Spleen (tissue), 11 donors: ENCODE measurements at regions not wholly inside any gene's neighbourhood (a gene's known extent, or its start where the extent isn't known, plus 50 kb on each side); places are given as distances from the start of the nearest gene placed in this dataset.

ENCODE experiments used
- DNase-seq: peaks from one replicate; pipeline ENCODE4 v3.0.0-alpha.2; 2020
- H3K27ac ChIP-seq, 8 donors: fragments of 200-600 bp; sonication (generic) in 7 of 8; 1 replicate in 4 of 8; 2 replicates in 4 of 8; pipeline versions ENCODE4 v1.5.0 to v1.8.0; 2016 to 2021; ENCODE audit warnings: inconsistent platforms in 4 of 8, mild to moderate bottlenecking in 4 of 8, moderate library complexity in 1 of 8
- H3K27me3 ChIP-seq, 7 donors: fragments of 200-600 bp; sonication (generic) in 6 of 7; replicated peaks in 1 of 7; 1 replicate in 4 of 7; 2 replicates in 3 of 7; pipeline versions ENCODE4 v1.5.0 to v1.8.0; 2016 to 2021; ENCODE audit warnings: inconsistent platforms in 3 of 7, mild to moderate bottlenecking in 1 of 7
- H3K36me3 ChIP-seq, 6 donors: fragments of 200-600 bp; sonication (generic) in 5 of 6; 1 replicate in 4 of 6; 2 replicates in 2 of 6; pipeline versions ENCODE4 v1.5.0 to v1.8.0; 2016 to 2021; ENCODE audit warnings: inconsistent platforms in 2 of 6
- H3K4me1 ChIP-seq, 6 donors: fragments of 200-600 bp; sonication (generic) in 5 of 6; 1 replicate in 3 of 6; 2 replicates in 3 of 6; pipeline versions ENCODE4 v1.5.0 to v1.8.0; 2016 to 2021; ENCODE audit warnings: inconsistent platforms in 3 of 6
- H3K4me3 ChIP-seq, 8 donors: fragments of 200-600 bp; sonication (generic) in 7 of 8; 1 replicate in 4 of 8; 2 replicates in 4 of 8; pipeline versions ENCODE4 v1.5.0 to v1.8.0; 2016 to 2021; ENCODE audit warnings: inconsistent platforms in 4 of 8, mild to moderate bottlenecking in 4 of 8, moderate library complexity in 2 of 8
- H3K9me3 ChIP-seq, 8 donors: fragments of 200-600 bp; sonication (generic) in 7 of 8; 1 replicate in 4 of 8; 2 replicates in 4 of 8; pipeline versions ENCODE4 v1.5.0 to v1.8.0; 2016 to 2021; ENCODE audit warnings: inconsistent platforms in 4 of 8
- POLR2A ChIP-seq, 3 donors: fragments of 450-650 bp; IDR thresholded peaks; one replicate each; pipeline ENCODE4 v1.5.1; 2017; ENCODE audit warnings: antibody characterized with exemption in 3 of 3, mild to moderate bottlenecking in 1 of 3
- POLR2AphosphoS5 ChIP-seq, 3 donors: sonication (generic); formaldehyde crosslinking; IDR thresholded peaks; one replicate each; pipeline ENCODE4 v1.5.1; 2017; ENCODE audit warnings: antibody characterized with exemption in 3 of 3
- WGBS, 5 donors: extraction: QIAGEN DNeasy Blood & Tissue Kit in 3 of 5; methylation state at CpG; one replicate each; pipeline versions ENCODE4 v1.1.5 to v1.1.7; 2013 to 2018; 5-methylcytosine and 5-hydroxymethylcytosine counted together
- intact Hi-C: fragments of 100-400 bp; cut with DNase I; formaldehyde crosslinking; loops from one replicate; pipeline ENCODE4 v1.15.0; 2023; ENCODE audit warnings: low total_unique reads
- TF ChIP-seq, protein P1 (sequence below), 11 experiments: fragments of 200-600 bp in 7 of 11; fragments of 450-650 bp in 4 of 11; sonication (generic) in 4 of 11; IDR thresholded peaks in 8 of 11; conservative IDR thresholded peaks in 3 of 11; 1 replicate in 7 of 11; 2 replicates in 4 of 11; pipeline versions ENCODE4 v1.4.0 to v1.8.0; 2016 to 2021; ENCODE audit warnings: antibody characterized with exemption in 11 of 11, inconsistent platforms in 4 of 11, mild to moderate bottlenecking in 1 of 11
- donor health status: healthy with polysubstance abuse.
- donor health status: DM: no; HTN: no; CAD: no; lungs with moderate emphysema.
- donor health status: DM: no; HTN: no; CAD: no.
- donor health status: Bipolar disorder and iron deficiency.
- donor health status: healthy.
- donor health status: DM: no; HTN: no; CAD: no.
- donor health status: DM: yes; HTN: yes; CAD: no.

DNA sequence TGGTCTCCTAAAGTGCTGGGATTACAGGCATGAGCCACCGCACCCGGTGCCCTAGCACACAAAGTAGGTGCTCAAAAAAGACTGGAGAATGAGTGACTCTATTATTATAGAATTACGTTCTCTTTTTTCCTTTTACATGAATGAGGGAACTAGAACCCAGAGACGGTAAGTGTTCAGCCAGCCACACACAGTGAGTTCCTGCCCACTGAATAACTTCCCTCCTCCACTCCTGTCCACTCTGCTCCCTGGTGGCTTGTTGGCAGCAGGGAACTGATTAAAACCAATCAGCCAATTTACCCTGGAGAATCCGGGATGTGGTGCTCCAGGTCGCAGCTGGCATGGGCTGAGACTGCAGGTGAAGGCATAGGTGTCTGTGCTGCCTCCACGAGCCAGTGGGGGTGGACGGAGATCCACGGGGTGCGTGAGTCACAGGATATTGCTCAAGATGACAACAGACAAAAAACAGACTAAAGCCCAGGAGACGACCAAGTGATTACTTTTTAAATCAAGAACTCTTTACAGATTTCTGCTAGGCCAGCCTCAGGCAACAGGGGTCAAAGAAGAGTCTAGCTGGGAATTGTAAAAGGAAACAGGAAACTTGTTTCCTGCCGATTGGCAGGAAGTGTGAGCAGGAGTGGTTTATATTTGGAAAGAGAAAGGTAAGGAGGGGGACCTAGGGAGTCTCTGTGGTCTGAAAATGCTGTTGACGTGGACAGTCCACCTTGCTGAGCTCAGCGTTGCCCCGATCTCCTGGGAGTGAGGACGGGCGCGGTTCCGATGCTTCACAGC lies 95.2 kb upstream of the TP53I11 start:
- peak overlapping the region in 1 of 8 donors; percentile 50 for H3K4me3 ChIP-seq
- no peaks in the 10 kb centered on the region for H3K9me3 ChIP-seq
- peak overlapping the region in 7 of 8 donors; percentile 47 to 84 (median 66) for H3K27ac ChIP-seq
- TF ChIP-seq POLR2AphosphoS5 (IDR thresholded peaks at IDR 0.05) (peak in 2 of 3 donors; percentile 58 to 62), POLR2A (IDR thresholded peaks at IDR 0.05) (no peak)
- TF ChIP-seq, protein P1, sequence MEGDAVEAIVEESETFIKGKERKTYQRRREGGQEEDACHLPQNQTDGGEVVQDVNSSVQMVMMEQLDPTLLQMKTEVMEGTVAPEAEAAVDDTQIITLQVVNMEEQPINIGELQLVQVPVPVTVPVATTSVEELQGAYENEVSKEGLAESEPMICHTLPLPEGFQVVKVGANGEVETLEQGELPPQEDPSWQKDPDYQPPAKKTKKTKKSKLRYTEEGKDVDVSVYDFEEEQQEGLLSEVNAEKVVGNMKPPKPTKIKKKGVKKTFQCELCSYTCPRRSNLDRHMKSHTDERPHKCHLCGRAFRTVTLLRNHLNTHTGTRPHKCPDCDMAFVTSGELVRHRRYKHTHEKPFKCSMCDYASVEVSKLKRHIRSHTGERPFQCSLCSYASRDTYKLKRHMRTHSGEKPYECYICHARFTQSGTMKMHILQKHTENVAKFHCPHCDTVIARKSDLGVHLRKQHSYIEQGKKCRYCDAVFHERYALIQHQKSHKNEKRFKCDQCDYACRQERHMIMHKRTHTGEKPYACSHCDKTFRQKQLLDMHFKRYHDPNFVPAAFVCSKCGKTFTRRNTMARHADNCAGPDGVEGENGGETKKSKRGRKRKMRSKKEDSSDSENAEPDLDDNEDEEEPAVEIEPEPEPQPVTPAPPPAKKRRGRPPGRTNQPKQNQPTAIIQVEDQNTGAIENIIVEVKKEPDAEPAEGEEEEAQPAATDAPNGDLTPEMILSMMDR (IDR thresholded peaks at IDR 0.05 in 8 of 11, conservative IDR thresholded peaks at IDR 0.05 in 3 of 11) = peak in 3 of 11 experiments; percentile 9 to 34 (median 13)
- peaks cover 5 to 52% (median 21%) of the 10 kb centered on the region in 6 donors for H3K4me1 ChIP-seq
- intact Hi-C loops = no loop called here
- 44 to 59% (median 46%) methylated on average over 19 of the region's 19 CpGs for WGBS, 5 donors
- no peaks in the 10 kb centered on the region for H3K27me3 ChIP-seq
- no peaks in the 10 kb centered on the region for H3K36me3 ChIP-seq
- DNase-seq = peak; percentile 86

- WGBS, 5 donors = 55 to 78% (median 61%) methylated on average over 7 of the region's 7 CpGs
- Histone ChIP-seq H3K9me3 (no peaks in the 10 kb centered on the region), H3K4me3 (no peak overlapping the region), H3K27me3 (no peaks in the 10 kb centered on the region), H3K4me1 (peaks cover 5 to 48% (median 21%) of the 10 kb centered on the region in 6 donors), H3K36me3 (no peaks in the 10 kb centered on the region), H3K27ac (peak overlapping the region in 1 of 8 donors; percentile 19)
- intact Hi-C loops = no loop called here
- TF ChIP-seq POLR2A (IDR thresholded peaks at IDR 0.05) = no peak
- DNase-seq = no peak
Observed at GRCh38 chr11:45048313-45048841, 97.7 kb upstream of the TP53I11 start.

DNA sequence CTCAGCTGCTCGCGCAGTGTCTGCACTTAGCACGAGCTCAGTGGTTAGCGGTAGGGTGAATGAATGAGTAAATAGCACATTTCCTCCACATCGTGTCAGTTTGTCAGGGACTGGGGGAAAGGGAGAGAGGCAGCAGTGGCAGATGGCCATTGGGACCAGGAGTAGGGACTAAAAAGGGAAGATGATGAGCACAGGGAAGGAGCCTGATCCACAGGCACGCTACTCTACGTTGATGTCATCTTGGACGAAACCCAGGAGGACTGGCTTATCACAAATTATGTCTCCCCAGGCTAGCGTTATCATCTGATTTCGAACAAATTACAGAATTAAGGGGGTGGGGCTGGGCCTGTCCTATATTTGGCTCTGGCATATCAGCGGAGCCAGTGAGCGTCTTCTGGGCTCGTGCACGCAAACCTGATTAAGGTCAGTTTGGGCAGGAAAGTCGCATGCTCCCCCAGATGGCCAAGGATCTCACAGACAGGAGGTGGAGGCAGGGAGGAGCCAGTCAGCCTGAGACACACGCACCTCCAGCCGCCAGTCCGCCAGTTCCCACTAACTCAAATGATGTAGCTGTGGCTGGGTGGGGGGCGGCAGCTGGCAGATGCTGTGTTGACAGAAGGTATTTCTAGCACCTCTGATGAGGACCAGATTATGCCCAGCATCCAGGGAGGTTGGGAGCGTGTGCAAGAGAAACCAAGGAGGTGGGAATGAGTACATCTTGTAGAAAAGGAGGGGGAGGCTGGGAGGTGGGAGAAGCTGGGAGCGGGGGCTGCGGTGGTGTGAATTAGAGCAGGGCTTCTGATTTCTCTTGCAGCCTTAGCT lies 97.4 kb upstream of the PRDM11 start:
- no peaks in the 10 kb centered on the region for H3K36me3 ChIP-seq
- 74 to 87% (median 80%) methylated on average over 22 of the region's 22 CpGs for WGBS, 5 donors

GRCh38 chr11:45050111-45050510 lies 96.3 kb upstream of the PRDM11 start:
- Histone ChIP-seq H3K9me3 (no peaks in the 10 kb centered on the region), H3K4me1 (peaks cover 5 to 46% (median 21%) of the 10 kb centered on the region in 6 donors), H3K36me3 (no peaks in the 10 kb centered on the region), H3K4me3 (no peak overlapping the region), H3K27ac (no peak overlapping the region), H3K27me3 (no peaks in the 10 kb centered on the region)
- intact Hi-C loops = no loop called here
- no peak for DNase-seq
- WGBS, 5 donors = 79 to 92% (median 84%) methylated on average over 7 of the region's 7 CpGs
- no peak for TF ChIP-seq POLR2AphosphoS5 (IDR thresholded peaks at IDR 0.05)

More for the DNA sequence above, 97.4 kb upstream of the PRDM11 start:
- TF ChIP-seq POLR2AphosphoS5 (IDR thresholded peaks at IDR 0.05) = no peak
- TF ChIP-seq POLR2A (IDR thresholded peaks at IDR 0.05) = no peak
- TF ChIP-seq, protein P1 (IDR thresholded peaks at IDR 0.05 in 8 of 11, conservative IDR thresholded peaks at IDR 0.05 in 3 of 11) = no peak
- no peak for DNase-seq
- Histone ChIP-seq H3K27me3 (no peaks in the 10 kb centered on the region), H3K4me1 (peaks cover 5 to 48% (median 21%) of the 10 kb centered on the region in 6 donors), H3K4me3 (no peak overlapping the region), H3K9me3 (no peaks in the 10 kb centered on the region), H3K27ac (peak overlapping the region in 1 of 8 donors; percentile 19)
- intact Hi-C loops = no loop called here
